ENCODE measurements at regions not wholly inside any gene's neighbourhood (a gene's known extent, or its start where the extent isn't known, plus 50 kb on each side); places are given as distances from the start of the nearest gene placed in this dataset.
"Not testable (repeated sequence)": the region's sequence is repeated elsewhere in the genome, so short reads cannot be mapped to it uniquely, and the experiment has no call there.

DNA sequence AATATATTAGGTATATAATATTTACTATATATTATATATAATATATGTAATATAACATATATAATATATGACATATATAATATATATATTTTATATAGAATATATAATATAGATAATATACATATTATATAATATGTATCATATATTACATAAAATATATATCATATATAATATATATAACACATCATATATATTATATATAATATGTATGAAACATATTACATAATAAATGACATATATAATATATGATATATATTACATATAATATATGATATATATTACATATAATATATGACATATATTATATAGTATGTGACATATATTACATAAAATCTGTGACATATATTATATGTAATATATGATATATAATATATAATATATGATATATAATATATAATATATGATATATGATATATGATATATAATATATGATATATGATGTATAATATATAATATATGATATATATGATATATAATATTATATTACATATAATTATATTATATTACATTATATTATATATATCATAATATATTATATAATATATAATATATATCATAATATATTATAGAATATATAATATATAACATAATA is 119.5 kb upstream of the RIMBP3 start:
- H3K4me3 ChIP-seq = no peak overlapping the region
- H3K27ac ChIP-seq = no peak overlapping the region
- no peaks in the 10 kb centered on the region for H3K9me3 ChIP-seq (replicated peaks)
- no peaks in the 10 kb centered on the region for H3K4me1 ChIP-seq
- no peaks in the 10 kb centered on the region for H3K27me3 ChIP-seq
- DNase-seq = no peak
- H3K36me3 ChIP-seq = no peaks in the 10 kb centered on the region

DNA sequence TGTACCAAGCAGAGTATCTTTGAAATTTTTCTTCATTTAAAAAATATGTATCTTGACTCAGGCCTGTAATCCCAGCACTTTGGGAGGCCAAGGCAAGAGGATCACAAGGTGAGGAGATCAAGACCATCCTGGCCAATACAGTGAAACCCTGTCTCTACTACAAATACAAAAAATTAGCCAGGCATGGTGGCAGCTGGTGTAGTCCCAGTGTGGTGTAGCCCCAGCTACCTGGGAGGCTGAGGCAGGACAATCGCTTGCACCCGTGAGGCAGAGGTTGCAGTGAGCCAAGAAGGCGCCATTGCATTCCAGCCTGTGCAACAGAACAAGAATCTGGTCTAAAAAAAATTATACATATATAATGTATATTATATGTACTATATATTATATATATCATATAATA is 118.7 kb upstream of the RIMBP3 start:
- not testable (repeated sequence) for H3K4me3 ChIP-seq; H3K9me3 ChIP-seq (replicated peaks); H3K27me3 ChIP-seq; H3K27ac ChIP-seq; H3K36me3 ChIP-seq; H3K4me1 ChIP-seq
- peak in 1 of 2 experiments; percentile 1 for DNase-seq

Data from SJCRH30 (cell line).